ENCODE measurements at regions not wholly inside any gene's neighbourhood (a gene's known extent, or its start where the extent isn't known, plus 50 kb on each side); places are given as distances from the start of the nearest gene placed in this dataset.
"Not testable (repeated sequence)": the region's sequence is repeated elsewhere in the genome, so short reads cannot be mapped to it uniquely, and the experiment has no call there.

- H3K9me3 Mint-ChIP-seq; ATAC-seq (ENCODE audit: low read depth); H3K27ac Mint-ChIP-seq; DNase-seq; H3K4me3 Mint-ChIP-seq; H3K4me1 Mint-ChIP-seq; H3K27me3 Mint-ChIP-seq; H3K36me3 Mint-ChIP-seq; POLR2A ChIA-PET: not testable (repeated sequence)
Observed at GRCh38 chr6:68195753-68196152, 439.3 kb upstream of the ADGRB3 start.

GRCh38 chr6:68194846-68195478, 440.1 kb upstream of the ADGRB3 start:
- H3K4me3 Mint-ChIP-seq: no peak overlapping the region
- no peaks in the 10 kb centered on the region for H3K36me3 Mint-ChIP-seq
- H3K27me3 Mint-ChIP-seq: no peaks in the 10 kb centered on the region
- ATAC-seq (ENCODE audit: low read depth) (no peak), DNase-seq (no peak)
- POLR2A ChIA-PET: no interaction called here
- H3K9me3 Mint-ChIP-seq: peaks cover 1% of the 10 kb centered on the region
- H3K27ac Mint-ChIP-seq: no peak overlapping the region
- H3K4me1 Mint-ChIP-seq: no peaks in the 10 kb centered on the region

- Mint-ChIP-seq H3K27me3 (no peaks in the 10 kb centered on the region), H3K36me3 (no peaks in the 10 kb centered on the region)
- POLR2A ChIA-PET: no interaction called here
Observed at GRCh38 chr6:68192988-68193387, 442.1 kb upstream of the ADGRB3 start.

GRCh38 chr6:68189217-68189815, 445.8 kb upstream of the ADGRB3 start:
- POLR2A ChIA-PET: no interaction called here
- no peaks in the 10 kb centered on the region for H3K36me3 Mint-ChIP-seq
- H3K9me3 Mint-ChIP-seq: no peaks in the 10 kb centered on the region
- no peak for ATAC-seq (ENCODE audit: low read depth)
- H3K27ac Mint-ChIP-seq: no peak overlapping the region
- H3K4me3 Mint-ChIP-seq: no peak overlapping the region
- DNase-seq: no peak
- no peaks in the 10 kb centered on the region for H3K4me1 Mint-ChIP-seq
- no peaks in the 10 kb centered on the region for H3K27me3 Mint-ChIP-seq

More at GRCh38 chr6:68192988-68193387, 442.1 kb upstream of the ADGRB3 start:
- Mint-ChIP-seq H3K9me3 (no peaks in the 10 kb centered on the region), H3K4me3 (no peak overlapping the region), H3K4me1 (no peaks in the 10 kb centered on the region), H3K27ac (no peak overlapping the region)
- DNase-seq: no peak
- no peak for ATAC-seq (ENCODE audit: low read depth)

GRCh38 chr6:68186870-68187269, 448.2 kb upstream of the ADGRB3 start:
- no peaks in the 10 kb centered on the region for H3K4me1 Mint-ChIP-seq
- H3K27me3 Mint-ChIP-seq: no peaks in the 10 kb centered on the region
- no peak for ATAC-seq (ENCODE audit: low read depth)
- no peaks in the 10 kb centered on the region for H3K9me3 Mint-ChIP-seq
- POLR2A ChIA-PET: no interaction called here
- H3K27ac Mint-ChIP-seq: no peak overlapping the region
- H3K4me3 Mint-ChIP-seq: no peak overlapping the region
- H3K36me3 Mint-ChIP-seq: no peaks in the 10 kb centered on the region
- no peak for DNase-seq

GRCh38 chr6:68182386-68182785, 452.7 kb upstream of the ADGRB3 start:
- POLR2A ChIA-PET: no interaction called here
- ATAC-seq (ENCODE audit: low read depth) (no peak), DNase-seq (no peak)
- H3K4me3 Mint-ChIP-seq: no peak overlapping the region
- H3K36me3 Mint-ChIP-seq: no peaks in the 10 kb centered on the region
- no peak overlapping the region for H3K27ac Mint-ChIP-seq
- no peaks in the 10 kb centered on the region for H3K9me3 Mint-ChIP-seq
- H3K4me1 Mint-ChIP-seq: no peaks in the 10 kb centered on the region
- H3K27me3 Mint-ChIP-seq: no peaks in the 10 kb centered on the region

- H3K4me1 Mint-ChIP-seq; POLR2A ChIA-PET; H3K27ac Mint-ChIP-seq; H3K4me3 Mint-ChIP-seq; DNase-seq; H3K27me3 Mint-ChIP-seq; H3K9me3 Mint-ChIP-seq; ATAC-seq (ENCODE audit: low read depth); H3K36me3 Mint-ChIP-seq: not testable (repeated sequence)
Observed at GRCh38 chr6:68181027-68181426, 454.1 kb upstream of the ADGRB3 start.

GRCh38 chr6:68173616-68174015, 461.5 kb upstream of the ADGRB3 start:
- no peaks in the 10 kb centered on the region for H3K36me3 Mint-ChIP-seq
- H3K27ac Mint-ChIP-seq: no peak overlapping the region
- H3K4me1 Mint-ChIP-seq: no peaks in the 10 kb centered on the region
- peaks cover 5% of the 10 kb centered on the region for H3K9me3 Mint-ChIP-seq
- no peak for ATAC-seq (ENCODE audit: low read depth)
- DNase-seq: no peak
- H3K4me3 Mint-ChIP-seq: no peak overlapping the region
- no peaks in the 10 kb centered on the region for H3K27me3 Mint-ChIP-seq
- POLR2A ChIA-PET: no interaction called here

GRCh38 chr6:68169922-68170321, 465.2 kb upstream of the ADGRB3 start:
- H3K27me3 Mint-ChIP-seq: no peaks in the 10 kb centered on the region
- no peak for DNase-seq
- H3K9me3 Mint-ChIP-seq: peaks cover 5% of the 10 kb centered on the region
- POLR2A ChIA-PET: no interaction called here
- no peak overlapping the region for H3K27ac Mint-ChIP-seq
- no peak for ATAC-seq (ENCODE audit: low read depth)
- no peaks in the 10 kb centered on the region for H3K4me1 Mint-ChIP-seq
- no peak overlapping the region for H3K4me3 Mint-ChIP-seq
- H3K36me3 Mint-ChIP-seq: no peaks in the 10 kb centered on the region

- H3K27me3 Mint-ChIP-seq: no peaks in the 10 kb centered on the region
- H3K27ac Mint-ChIP-seq: no peak overlapping the region
- DNase-seq: no peak
- H3K9me3 Mint-ChIP-seq: no peaks in the 10 kb centered on the region
- no peak for ATAC-seq (ENCODE audit: low read depth)
- H3K4me1 Mint-ChIP-seq: no peaks in the 10 kb centered on the region
- POLR2A ChIA-PET: no interaction called here
- no peak overlapping the region for H3K4me3 Mint-ChIP-seq
- no peaks in the 10 kb centered on the region for H3K36me3 Mint-ChIP-seq
Observed at GRCh38 chr6:68167604-68168003, 467.5 kb upstream of the ADGRB3 start.

GRCh38 chr6:68160812-68161211, 474.3 kb upstream of the ADGRB3 start:
- H3K36me3 Mint-ChIP-seq; H3K27me3 Mint-ChIP-seq; DNase-seq; H3K4me3 Mint-ChIP-seq; H3K9me3 Mint-ChIP-seq; POLR2A ChIA-PET; H3K4me1 Mint-ChIP-seq; ATAC-seq (ENCODE audit: low read depth); H3K27ac Mint-ChIP-seq: not testable (repeated sequence)

GRCh38 chr6:68160348-68160747, 474.7 kb upstream of the ADGRB3 start:
- no peak for ATAC-seq (ENCODE audit: low read depth)
- Mint-ChIP-seq H3K27ac (no peak overlapping the region), H3K36me3 (no peaks in the 10 kb centered on the region), H3K4me3 (no peak overlapping the region), H3K27me3 (no peaks in the 10 kb centered on the region), H3K9me3 (peaks cover 4% of the 10 kb centered on the region), H3K4me1 (no peaks in the 10 kb centered on the region)
- DNase-seq: no peak
- POLR2A ChIA-PET: no interaction called here

- Mint-ChIP-seq H3K4me1 (no peaks in the 10 kb centered on the region), H3K27ac (no peak overlapping the region), H3K36me3 (no peaks in the 10 kb centered on the region), H3K4me3 (no peak overlapping the region), H3K9me3 (peaks cover 4% of the 10 kb centered on the region), H3K27me3 (no peaks in the 10 kb centered on the region)
- POLR2A ChIA-PET: no interaction called here
- DNase-seq (no peak), ATAC-seq (ENCODE audit: low read depth) (no peak)
Observed at GRCh38 chr6:68159433-68159832, 475.6 kb upstream of the ADGRB3 start.

- no peaks in the 10 kb centered on the region for H3K27me3 Mint-ChIP-seq
- POLR2A ChIA-PET: no interaction called here
- DNase-seq: no peak
- no peak for ATAC-seq (ENCODE audit: low read depth)
- H3K27ac Mint-ChIP-seq: no peak overlapping the region
- no peaks in the 10 kb centered on the region for H3K36me3 Mint-ChIP-seq
- peaks cover 4% of the 10 kb centered on the region for H3K9me3 Mint-ChIP-seq
- no peaks in the 10 kb centered on the region for H3K4me1 Mint-ChIP-seq
- H3K4me3 Mint-ChIP-seq: no peak overlapping the region
Observed at GRCh38 chr6:68158256-68158655, 476.8 kb upstream of the ADGRB3 start.

GRCh38 chr6:68144667-68145066, 490.4 kb upstream of the ADGRB3 start:
- H3K27ac Mint-ChIP-seq: no peak overlapping the region
- no peak for ATAC-seq (ENCODE audit: low read depth)

More at GRCh38 chr6:68144667-68145066, 490.4 kb upstream of the ADGRB3 start:
- H3K27me3 Mint-ChIP-seq: no peaks in the 10 kb centered on the region
- POLR2A ChIA-PET: no interaction called here
- H3K9me3 Mint-ChIP-seq: peaks cover 9% of the 10 kb centered on the region
- H3K36me3 Mint-ChIP-seq: no peaks in the 10 kb centered on the region
- H3K4me3 Mint-ChIP-seq: no peak overlapping the region
- no peak for DNase-seq
- no peaks in the 10 kb centered on the region for H3K4me1 Mint-ChIP-seq
